Neural cell (in vitro differentiated cells): ENCODE measurements at regions not wholly inside any gene's neighbourhood (a gene's known extent, or its start where the extent isn't known, plus 50 kb on each side); places are given as distances from the start of the nearest gene placed in this dataset.

Source experiments
- EP300 ChIP-seq: fragments of 450-650 bp; conservative IDR thresholded peaks from 2 replicates; pipeline ENCODE4 v1.6.1; 2014; ENCODE audit warnings: antibody characterized with exemption, mild to moderate bottlenecking, moderate library complexity; ENCODE audit not compliant: poor library complexity, severe bottlenecking
- EZH2 ChIP-seq: fragments of 200-600, 300-800 bp; shearing (Covaris generic), sonication (generic); IDR thresholded peaks from 2 replicates; pipeline ENCODE4 v1.6.1; 2014; ENCODE audit warnings: antibody characterized with exemption, low read length, borderline replicate concordance, mild to moderate bottlenecking; ENCODE audit not compliant: insufficient read depth, poor library complexity, severe bottlenecking
- POLR2AphosphoS5 ChIP-seq: IDR thresholded peaks from 2 replicates; pipeline ENCODE4 v1.6.1; 2012
- TF ChIP-seq, protein P1 (sequence below): fragments of 450-650 bp; IDR thresholded peaks from 2 replicates; pipeline ENCODE4 v1.5.1; 2014; ENCODE audit warnings: antibody characterized with exemption, mild to moderate bottlenecking, moderate library complexity; ENCODE audit not compliant: poor library complexity, severe bottlenecking

DNA sequence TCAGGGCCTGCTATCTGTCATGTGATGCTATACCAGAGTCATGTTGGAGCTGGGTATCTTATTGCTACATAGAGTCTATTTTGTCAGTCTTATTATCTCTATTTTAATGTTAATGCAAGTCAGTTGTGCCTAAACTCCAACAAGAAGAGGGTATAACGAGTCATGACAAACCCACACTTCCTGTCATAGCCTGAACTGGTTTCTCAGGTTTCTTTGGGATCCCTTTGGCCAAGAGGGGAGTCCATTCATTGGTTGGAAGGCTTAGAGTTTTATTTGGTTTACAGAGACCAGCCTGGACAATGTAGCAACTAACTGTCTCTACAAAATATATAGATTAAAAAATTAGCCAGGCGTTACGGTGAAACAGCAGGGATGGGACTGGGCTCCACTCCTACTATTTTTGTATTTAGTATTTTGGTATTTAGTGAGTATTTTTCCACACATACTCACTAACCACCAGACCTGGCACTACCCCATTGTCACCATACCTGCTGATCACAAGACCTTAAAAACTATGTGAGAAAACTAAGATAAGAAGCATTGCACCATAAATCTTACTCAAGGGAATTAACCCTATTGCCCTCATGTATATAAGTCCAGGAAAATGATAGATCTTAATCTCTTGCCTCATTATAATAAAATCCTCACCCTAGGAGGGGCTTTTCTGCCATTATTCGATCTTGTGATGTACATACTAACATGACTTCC lies 387.5 kb downstream of the IPO8 start:
- TF ChIP-seq POLR2AphosphoS5 (no peak), EP300 (no peak), EZH2 (no peak)
- TF ChIP-seq, protein P1, sequence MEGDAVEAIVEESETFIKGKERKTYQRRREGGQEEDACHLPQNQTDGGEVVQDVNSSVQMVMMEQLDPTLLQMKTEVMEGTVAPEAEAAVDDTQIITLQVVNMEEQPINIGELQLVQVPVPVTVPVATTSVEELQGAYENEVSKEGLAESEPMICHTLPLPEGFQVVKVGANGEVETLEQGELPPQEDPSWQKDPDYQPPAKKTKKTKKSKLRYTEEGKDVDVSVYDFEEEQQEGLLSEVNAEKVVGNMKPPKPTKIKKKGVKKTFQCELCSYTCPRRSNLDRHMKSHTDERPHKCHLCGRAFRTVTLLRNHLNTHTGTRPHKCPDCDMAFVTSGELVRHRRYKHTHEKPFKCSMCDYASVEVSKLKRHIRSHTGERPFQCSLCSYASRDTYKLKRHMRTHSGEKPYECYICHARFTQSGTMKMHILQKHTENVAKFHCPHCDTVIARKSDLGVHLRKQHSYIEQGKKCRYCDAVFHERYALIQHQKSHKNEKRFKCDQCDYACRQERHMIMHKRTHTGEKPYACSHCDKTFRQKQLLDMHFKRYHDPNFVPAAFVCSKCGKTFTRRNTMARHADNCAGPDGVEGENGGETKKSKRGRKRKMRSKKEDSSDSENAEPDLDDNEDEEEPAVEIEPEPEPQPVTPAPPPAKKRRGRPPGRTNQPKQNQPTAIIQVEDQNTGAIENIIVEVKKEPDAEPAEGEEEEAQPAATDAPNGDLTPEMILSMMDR, result no peak
